A549 (cell line): ENCODE measurements at regions not wholly inside any gene's neighbourhood (a gene's known extent, or its start where the extent isn't known, plus 50 kb on each side); places are given as distances from the start of the nearest gene placed in this dataset.
A peak's percentile ranks its signal among the peaks of the same experiment; 100 is the strongest.

Experiments
- ATAC-seq, 2 experiments: fragments of 200-7000 bp in 1 of 2; fragments of >200 bp in 1 of 2; cut with Nextera tagmentation in 1 of 2; cut with Tn5 transposase in 1 of 2; 3 replicates each; pipeline versions ENCODE4 v1.8.0 to v1.9.1; 2018 to 2020; ENCODE audit warnings: mild to moderate bottlenecking in 1 of 2, moderate library complexity in 1 of 2
- CTCF ChIA-PET: fragments of 300-600 bp; sonication (Branson Sonifier 250); formaldehyde crosslinking; extraction: SDS; loops from one replicate; lab custom pipeline; 2021; ENCODE audit warnings: antibody characterized with exemption, inconsistent platforms; lab: Yijun Ruan, JAX
- POLR2A ChIA-PET: fragments of 350-600 bp; formaldehyde crosslinking; extraction: SDS; loops from one replicate; lab custom pipeline; 2021; ENCODE audit warnings: antibody characterized with exemption, inconsistent platforms; lab: Yijun Ruan, JAX
- DNase-seq, 2 experiments: peaks; one replicate each; pipeline versions ENCODE4 v3.0.0 to v3.0.0-alpha.2; 2011 to 2016; ENCODE audit warnings: low read depth in 1 of 2, low spot score in 1 of 2
- FAIRE-seq: peaks from 2 replicates; lab custom pipeline; 2011; peaks lifted over from hg19 to GRCh38; lab: Jason Lieb, UNC
- H3K27ac ChIP-seq, 2 experiments: fragments of >200 bp; sonication (Bioruptor Twin); formaldehyde crosslinking; 3 replicates each; pipeline ENCODE4 v1.5.1; 2016 to 2017
- H3K4me1 ChIP-seq: fragments of >200 bp; sonication (Bioruptor Twin); formaldehyde crosslinking; 3 replicates; pipeline ENCODE4 v1.6.1; 2016
- H3K4me2 ChIP-seq: fragments of >200 bp; sonication (Bioruptor Twin); formaldehyde crosslinking; 3 replicates; pipeline ENCODE4 v1.6.1; 2016
- H3K4me3 ChIP-seq: fragments of >200 bp; sonication (Bioruptor Twin); formaldehyde crosslinking; 3 replicates; pipeline ENCODE4 v1.5.1; 2016
- H3K9me3 ChIP-seq: fragments of >200 bp; sonication (Bioruptor Twin); formaldehyde crosslinking; 3 replicates; pipeline ENCODE4 v1.6.1; 2016
- BCL3 ChIP-seq: fragments of >200 bp; sonication (Bioruptor Twin); formaldehyde crosslinking; IDR thresholded peaks from 3 replicates; pipeline ENCODE4 v1.6.1; 2016
- CEBPB ChIP-seq, 2 experiments: fragments of >200 bp in 1 of 2; sonication (Bioruptor Twin) in 1 of 2; formaldehyde crosslinking in 1 of 2; IDR thresholded peaks; 2 replicates each; pipeline ENCODE4 v1.6.1; 2012 to 2016
- CHD2 ChIP-seq: fragments of 150-350 bp; IDR thresholded peaks from 2 replicates; pipeline ENCODE4 v1.6.1; 2014; ENCODE audit warnings: low read length; ENCODE audit not compliant: partially characterized antibody
- E2F6 ChIP-seq: IDR thresholded peaks from 2 replicates; pipeline ENCODE4 v1.6.1; 2012; ENCODE audit warnings: low read depth, borderline replicate concordance
- EHF ChIP-seq: fragments of 250-450 bp; sonication (Bioruptor Pico); IDR thresholded peaks from 2 replicates; pipeline ENCODE4 v1.5.0; 2020; ENCODE audit warnings: mild to moderate bottlenecking
- ELK1 ChIP-seq: fragments of 150-350 bp; IDR thresholded peaks from 2 replicates; pipeline ENCODE4 v1.6.1; 2014; ENCODE audit warnings: low read depth, mild to moderate bottlenecking, low read length
- EP300 ChIP-seq, 2 experiments: fragments of >200 bp; sonication (Bioruptor Twin); formaldehyde crosslinking; IDR thresholded peaks; 2 replicates in 1 of 2; 3 replicates in 1 of 2; pipeline ENCODE4 v1.6.1; 2016 to 2017
- ESRRA ChIP-seq: fragments of 150-350 bp; IDR thresholded peaks from 2 replicates; pipeline ENCODE4 v1.6.1; 2014; ENCODE audit warnings: mild to moderate bottlenecking, low read length, borderline replicate concordance
- GATA3 ChIP-seq: IDR thresholded peaks from 2 replicates; pipeline ENCODE4 v1.6.1; 2012; ENCODE audit warnings: borderline replicate concordance
- HES2 ChIP-seq: fragments of >200 bp; sonication (Bioruptor Twin); formaldehyde crosslinking; IDR thresholded peaks from 2 replicates; pipeline ENCODE4 v1.6.1; 2016
- HEYL ChIP-seq: fragments of 250-450 bp; sonication (Bioruptor Pico); IDR thresholded peaks from 2 replicates; pipeline ENCODE4 v1.8.0; 2021; ENCODE audit warnings: mild to moderate bottlenecking, moderate library complexity
- KDM5A ChIP-seq: fragments of 200-600 bp; sonication (generic); IDR thresholded peaks from 2 replicates; pipeline ENCODE4 v1.6.1; 2016; ENCODE audit warnings: antibody characterized with exemption, mild to moderate bottlenecking
- MAX ChIP-seq: IDR thresholded peaks from 2 replicates; pipeline ENCODE4 v1.6.1; 2012
- NPAS2 ChIP-seq: fragments of 250-450 bp; sonication (Bioruptor Pico); IDR thresholded peaks from 2 replicates; pipeline ENCODE4 v1.8.0; 2022; ENCODE audit warnings: mild to moderate bottlenecking, moderate library complexity, borderline replicate concordance
- NR3C1 ChIP-seq: fragments of >200 bp; sonication (Bioruptor Twin); formaldehyde crosslinking; IDR thresholded peaks from 3 replicates; pipeline ENCODE4 v1.6.1; 2017
- POLR2AphosphoS2 ChIP-seq: conservative IDR thresholded peaks from 2 replicates; pipeline ENCODE4 v1.6.1; 2012; ENCODE audit warnings: low read length, improper control_type of control experiment, inconsistent platforms
- RAD21 ChIP-seq, 2 experiments: fragments of >200 bp in 1 of 2; sonication (Bioruptor Twin) in 1 of 2; formaldehyde crosslinking in 1 of 2; IDR thresholded peaks in 1 of 2; conservative IDR thresholded peaks in 1 of 2; 2 replicates in 1 of 2; 3 replicates in 1 of 2; pipeline ENCODE4 v1.6.1; 2012 to 2018; ENCODE audit warnings: inconsistent platforms in 1 of 2
- RARB ChIP-seq: fragments of 250-450 bp; sonication (Bioruptor Pico); IDR thresholded peaks from 2 replicates; pipeline ENCODE4 v1.8.0; 2021; ENCODE audit warnings: mild to moderate bottlenecking, moderate library complexity
- RFX5 ChIP-seq: fragments of 450-650 bp; IDR thresholded peaks from 2 replicates; pipeline ENCODE4 v1.7.1; 2014; ENCODE audit warnings: antibody characterized with exemption, mild to moderate bottlenecking, moderate library complexity
- SMC3 ChIP-seq: fragments of >200 bp; sonication (Bioruptor Twin); formaldehyde crosslinking; IDR thresholded peaks from 3 replicates; pipeline ENCODE4 v1.6.1; 2018; ENCODE audit warnings: inconsistent platforms
- TFCP2L1 ChIP-seq: fragments of 250-450 bp; sonication (Bioruptor Pico); IDR thresholded peaks from 2 replicates; pipeline ENCODE4 v1.5.0; 2021; ENCODE audit warnings: mild to moderate bottlenecking
- USF2 ChIP-seq: fragments of 450-650 bp; IDR thresholded peaks from 2 replicates; pipeline ENCODE4 v1.6.1; 2014; ENCODE audit warnings: antibody characterized with exemption
- ZFP36 ChIP-seq: fragments of 450-650 bp; IDR thresholded peaks from 2 replicates; pipeline ENCODE4 v1.6.1; 2014; ENCODE audit warnings: borderline replicate concordance; ENCODE audit not compliant: partially characterized antibody
- WGBS: methylation state at CpG from one replicate; pipeline ENCODE4 v1.1.6; 2017; ENCODE audit errors: missing lambda C conversion rate; 5-methylcytosine and 5-hydroxymethylcytosine counted together

- CTCF ChIA-PET, result no interaction called here
- no peak for TF ChIP-seq GATA3
- TF ChIP-seq RFX5, result no peak
- TF ChIP-seq HEYL (CRISPR knock-in tag), result no peak
- no peak for TF ChIP-seq USF2
- TF ChIP-seq, all 56 proteins: peak for 0
Measured at GRCh38 chr2:2861666-2862240, 515.9 kb downstream of the EIPR1 start.

GRCh38 chr2:2860589-2861300 lies 516.9 kb downstream of the EIPR1 start:
- ATAC-seq (no peak; a peak in 1 of 6 replicates), FAIRE-seq (no peak), DNase-seq (peak in 1 of 2 experiments; percentile 18)
- TF ChIP-seq POLR2AphosphoS2 (no peak), BCL3 (no peak), NPAS2 (CRISPR knock-in tag) (peak; percentile 70; the same call in 1 of the 2 replicates), RAD21 (conservative IDR thresholded peaks at IDR 0.05 in 1 of 2, IDR thresholded peaks at IDR 0.05 in 1 of 2) (no peak), USF2 (peak; percentile 95), CEBPB (IDR thresholded peaks at IDR 0.05) (no peak), TFCP2L1 (CRISPR knock-in tag) (no peak)
- H3K4me1 ChIP-seq, result no peaks in the 10 kb centered on the region
- no peaks in the 10 kb centered on the region for H3K9me3 ChIP-seq
- H3K4me2 ChIP-seq, result no peak overlapping the region
- ChIA-PET CTCF (no interaction called here), POLR2A (no interaction called here)
- no peak overlapping the region for H3K27ac ChIP-seq
- H3K4me3 ChIP-seq, result no peak overlapping the region
- WGBS, result 42% methylated on average over 20 of the region's 20 CpGs

More at GRCh38 chr2:2861666-2862240, 515.9 kb downstream of the EIPR1 start:
- POLR2A ChIA-PET, result no interaction called here
- no peak; a peak in 1 of 6 replicates for ATAC-seq
- Histone ChIP-seq H3K4me1 (no peaks in the 10 kb centered on the region), H3K9me3 (no peaks in the 10 kb centered on the region), H3K27ac (no peak overlapping the region), H3K4me3 (no peak overlapping the region), H3K4me2 (no peak overlapping the region)
- 33% methylated on average over 18 of the region's 19 CpGs for WGBS
- DNase-seq, result no peak
- FAIRE-seq, result no peak

GRCh38 chr2:2859732-2860131 lies 517.9 kb downstream of the EIPR1 start:
- Histone ChIP-seq H3K27ac (no peak overlapping the region), H3K4me3 (no peak overlapping the region), H3K4me2 (no peak overlapping the region), H3K4me1 (no peaks in the 10 kb centered on the region)
- no peak for DNase-seq
- CTCF ChIA-PET, result no interaction called here
- peak; percentile 54 for FAIRE-seq
- ATAC-seq, result no peak
- POLR2A ChIA-PET, result no interaction called here
- no peak for TF ChIP-seq MAX
- no peak for TF ChIP-seq POLR2AphosphoS2
- TF ChIP-seq KDM5A, result no peak
- no peak for TF ChIP-seq SMC3
- TF ChIP-seq USF2, result peak; percentile 93
- no peak for TF ChIP-seq ZFP36
- no peak for TF ChIP-seq EHF (CRISPR knock-in tag)
- TF ChIP-seq NPAS2 (CRISPR knock-in tag), result peak; percentile 48; the same call in 1 of the 2 replicates
- no peak for TF ChIP-seq ESRRA
- TF ChIP-seq NR3C1, result no peak
- no peak for TF ChIP-seq E2F6
- TF ChIP-seq EP300 (IDR thresholded peaks at IDR 0.05), result no peak
- TF ChIP-seq RARB (CRISPR knock-in tag), result no peak
- TF ChIP-seq CHD2, result no peak
- TF ChIP-seq HES2, result no peak
- TF ChIP-seq ELK1, result no peak
- no peak for TF ChIP-seq CEBPB (IDR thresholded peaks at IDR 0.05)
- TF ChIP-seq, all 56 proteins: peak for 2
- no peaks in the 10 kb centered on the region for H3K9me3 ChIP-seq
- 6% methylated on average over 9 of the region's 9 CpGs for WGBS
